ENCODE measurements at regions not wholly inside any gene's neighbourhood (a gene's known extent, or its start where the extent isn't known, plus 50 kb on each side); places are given as distances from the start of the nearest gene placed in this dataset.

GRCh38 chrX:6917666-6918065, 229.8 kb upstream of the STS start:
- WGBS, 2 donors: 71 to 87% methylated on average over 6 of the region's 6 CpGs
- H3K4me3 ChIP-seq (ENCODE audit: low read depth in 1 of 2, low read length in 2 of 2): no peak overlapping the region
- H3K4me1 ChIP-seq (ENCODE audit: control insufficient read depth in 2 of 2, insufficient read depth in 2 of 2, low read length in 1 of 2): no peaks in the 10 kb centered on the region
- H3K27ac ChIP-seq (ENCODE audit: low read depth in 2 of 2, low read length in 1 of 2): no peak overlapping the region
- no peaks in the 10 kb centered on the region for H3K36me3 ChIP-seq (ENCODE audit: control insufficient read depth in 2 of 2, insufficient read depth in 2 of 2, low read length in 1 of 2)
- H3K27me3 ChIP-seq (ENCODE audit: control insufficient read depth in 1 of 2, insufficient read depth in 2 of 2, low read length in 2 of 2): no peaks in the 10 kb centered on the region
- no peaks in the 10 kb centered on the region for H3K9me3 ChIP-seq (ENCODE audit: control insufficient read depth in 2 of 2, insufficient read depth in 1 of 2, low read depth in 1 of 2, low read length in 1 of 2)

- Histone ChIP-seq H3K4me1 (ENCODE audit: control insufficient read depth in 2 of 2, insufficient read depth in 2 of 2, low read length in 1 of 2) (no peaks in the 10 kb centered on the region), H3K4me3 (ENCODE audit: low read depth in 1 of 2, low read length in 2 of 2) (no peak overlapping the region), H3K27ac (ENCODE audit: low read depth in 2 of 2, low read length in 1 of 2) (no peak overlapping the region), H3K27me3 (ENCODE audit: control insufficient read depth in 1 of 2, insufficient read depth in 2 of 2, low read length in 2 of 2) (no peaks in the 10 kb centered on the region), H3K9me3 (ENCODE audit: control insufficient read depth in 2 of 2, insufficient read depth in 1 of 2, low read depth in 1 of 2, low read length in 1 of 2) (no peaks in the 10 kb centered on the region), H3K36me3 (ENCODE audit: control insufficient read depth in 2 of 2, insufficient read depth in 2 of 2, low read length in 1 of 2) (no peaks in the 10 kb centered on the region)
These were observed 237.3 kb upstream of the STS start for GRCh38 chrX:6910218-6910617.

- H3K4me3 ChIP-seq (ENCODE audit: low read depth in 1 of 2, low read length in 2 of 2): no peak overlapping the region
- no peaks in the 10 kb centered on the region for H3K27me3 ChIP-seq (ENCODE audit: control insufficient read depth in 1 of 2, insufficient read depth in 2 of 2, low read length in 2 of 2)
- no peaks in the 10 kb centered on the region for H3K4me1 ChIP-seq (ENCODE audit: control insufficient read depth in 2 of 2, insufficient read depth in 2 of 2, low read length in 1 of 2)
- no peaks in the 10 kb centered on the region for H3K36me3 ChIP-seq (ENCODE audit: control insufficient read depth in 2 of 2, insufficient read depth in 2 of 2, low read length in 1 of 2)
- H3K27ac ChIP-seq (ENCODE audit: low read depth in 2 of 2, low read length in 1 of 2): no peak overlapping the region
- WGBS, 2 donors: 76 to 82% methylated on average over 3 of the region's 3 CpGs
- no peaks in the 10 kb centered on the region for H3K9me3 ChIP-seq (ENCODE audit: control insufficient read depth in 2 of 2, insufficient read depth in 1 of 2, low read depth in 1 of 2, low read length in 1 of 2)
These were observed 238.1 kb upstream of the STS start for GRCh38 chrX:6909396-6909795.

GRCh38 chrX:6906608-6907007, 240.9 kb upstream of the STS start:
- WGBS, 2 donors: 23 to 58% methylated on average over 1 of the region's 1 CpG

GRCh38 chrX:6904156-6904555, 243.4 kb upstream of the STS start:
- H3K9me3 ChIP-seq (ENCODE audit: control insufficient read depth in 2 of 2, insufficient read depth in 1 of 2, low read depth in 1 of 2, low read length in 1 of 2): no peaks in the 10 kb centered on the region
- H3K36me3 ChIP-seq (ENCODE audit: control insufficient read depth in 2 of 2, insufficient read depth in 2 of 2, low read length in 1 of 2): no peaks in the 10 kb centered on the region
- H3K27me3 ChIP-seq (ENCODE audit: control insufficient read depth in 1 of 2, insufficient read depth in 2 of 2, low read length in 2 of 2): no peaks in the 10 kb centered on the region
- 76 to 78% methylated on average over 5 of the region's 5 CpGs for WGBS, 2 donors
- H3K4me3 ChIP-seq (ENCODE audit: low read depth in 1 of 2, low read length in 2 of 2): no peak overlapping the region
- no peak overlapping the region for H3K27ac ChIP-seq (ENCODE audit: low read depth in 2 of 2, low read length in 1 of 2)
- no peaks in the 10 kb centered on the region for H3K4me1 ChIP-seq (ENCODE audit: control insufficient read depth in 2 of 2, insufficient read depth in 2 of 2, low read length in 1 of 2)

More at GRCh38 chrX:6906608-6907007, 240.9 kb upstream of the STS start:
- Histone ChIP-seq H3K4me3 (ENCODE audit: low read depth in 1 of 2, low read length in 2 of 2) (no peak overlapping the region), H3K36me3 (ENCODE audit: control insufficient read depth in 2 of 2, insufficient read depth in 2 of 2, low read length in 1 of 2) (no peaks in the 10 kb centered on the region), H3K27me3 (ENCODE audit: control insufficient read depth in 1 of 2, insufficient read depth in 2 of 2, low read length in 2 of 2) (no peaks in the 10 kb centered on the region), H3K9me3 (ENCODE audit: control insufficient read depth in 2 of 2, insufficient read depth in 1 of 2, low read depth in 1 of 2, low read length in 1 of 2) (no peaks in the 10 kb centered on the region), H3K4me1 (ENCODE audit: control insufficient read depth in 2 of 2, insufficient read depth in 2 of 2, low read length in 1 of 2) (no peaks in the 10 kb centered on the region), H3K27ac (ENCODE audit: low read depth in 2 of 2, low read length in 1 of 2) (no peak overlapping the region)

- H3K4me3 ChIP-seq (ENCODE audit: low read depth in 1 of 2, low read length in 2 of 2): no peak overlapping the region
- no peak overlapping the region for H3K27ac ChIP-seq (ENCODE audit: low read depth in 2 of 2, low read length in 1 of 2)
- WGBS, 2 donors: 45 to 51% methylated on average over 3 of the region's 3 CpGs
- no peaks in the 10 kb centered on the region for H3K36me3 ChIP-seq (ENCODE audit: control insufficient read depth in 2 of 2, insufficient read depth in 2 of 2, low read length in 1 of 2)
- no peaks in the 10 kb centered on the region for H3K4me1 ChIP-seq (ENCODE audit: control insufficient read depth in 2 of 2, insufficient read depth in 2 of 2, low read length in 1 of 2)
- no peaks in the 10 kb centered on the region for H3K9me3 ChIP-seq (ENCODE audit: control insufficient read depth in 2 of 2, insufficient read depth in 1 of 2, low read depth in 1 of 2, low read length in 1 of 2)
- no peaks in the 10 kb centered on the region for H3K27me3 ChIP-seq (ENCODE audit: control insufficient read depth in 1 of 2, insufficient read depth in 2 of 2, low read length in 2 of 2)
These were observed 249.1 kb upstream of the STS start for GRCh38 chrX:6898371-6898770.

GRCh38 chrX:6891404-6891803, 256.1 kb upstream of the STS start:
- WGBS, 2 donors: 64 to 72% methylated on average over 1 of the region's 1 CpG
- no peaks in the 10 kb centered on the region for H3K9me3 ChIP-seq (ENCODE audit: control insufficient read depth in 2 of 2, insufficient read depth in 1 of 2, low read depth in 1 of 2, low read length in 1 of 2)
- no peak overlapping the region for H3K4me3 ChIP-seq (ENCODE audit: low read depth in 1 of 2, low read length in 2 of 2)
- H3K4me1 ChIP-seq (ENCODE audit: control insufficient read depth in 2 of 2, insufficient read depth in 2 of 2, low read length in 1 of 2): no peaks in the 10 kb centered on the region
- H3K27ac ChIP-seq (ENCODE audit: low read depth in 2 of 2, low read length in 1 of 2): no peak overlapping the region
- H3K36me3 ChIP-seq (ENCODE audit: control insufficient read depth in 2 of 2, insufficient read depth in 2 of 2, low read length in 1 of 2): no peaks in the 10 kb centered on the region
- H3K27me3 ChIP-seq (ENCODE audit: control insufficient read depth in 1 of 2, insufficient read depth in 2 of 2, low read length in 2 of 2): no peaks in the 10 kb centered on the region

GRCh38 chrX:6890544-6891261, 256.8 kb upstream of the STS start:
- Histone ChIP-seq H3K27me3 (ENCODE audit: control insufficient read depth in 1 of 2, insufficient read depth in 2 of 2, low read length in 2 of 2) (no peaks in the 10 kb centered on the region), H3K9me3 (ENCODE audit: control insufficient read depth in 2 of 2, insufficient read depth in 1 of 2, low read depth in 1 of 2, low read length in 1 of 2) (no peaks in the 10 kb centered on the region), H3K36me3 (ENCODE audit: control insufficient read depth in 2 of 2, insufficient read depth in 2 of 2, low read length in 1 of 2) (no peaks in the 10 kb centered on the region), H3K27ac (ENCODE audit: low read depth in 2 of 2, low read length in 1 of 2) (no peak overlapping the region), H3K4me3 (ENCODE audit: low read depth in 1 of 2, low read length in 2 of 2) (no peak overlapping the region), H3K4me1 (ENCODE audit: control insufficient read depth in 2 of 2, insufficient read depth in 2 of 2, low read length in 1 of 2) (no peaks in the 10 kb centered on the region)
- 46 to 63% methylated on average over 3 of the region's 3 CpGs for WGBS, 2 donors

GRCh38 chrX:6885909-6886308, 261.6 kb upstream of the STS start:
- H3K27ac ChIP-seq (ENCODE audit: low read depth in 2 of 2, low read length in 1 of 2): no peak overlapping the region
- H3K9me3 ChIP-seq (ENCODE audit: control insufficient read depth in 2 of 2, insufficient read depth in 1 of 2, low read depth in 1 of 2, low read length in 1 of 2): no peaks in the 10 kb centered on the region
- H3K36me3 ChIP-seq (ENCODE audit: control insufficient read depth in 2 of 2, insufficient read depth in 2 of 2, low read length in 1 of 2): no peaks in the 10 kb centered on the region
- H3K4me1 ChIP-seq (ENCODE audit: control insufficient read depth in 2 of 2, insufficient read depth in 2 of 2, low read length in 1 of 2): no peaks in the 10 kb centered on the region
- no peak overlapping the region for H3K4me3 ChIP-seq (ENCODE audit: low read depth in 1 of 2, low read length in 2 of 2)
- WGBS, 2 donors: 83 to 88% methylated on average over 2 of the region's 2 CpGs
- H3K27me3 ChIP-seq (ENCODE audit: control insufficient read depth in 1 of 2, insufficient read depth in 2 of 2, low read length in 2 of 2): no peaks in the 10 kb centered on the region

GRCh38 chrX:6885396-6885795, 262.1 kb upstream of the STS start:
- Histone ChIP-seq H3K9me3 (ENCODE audit: control insufficient read depth in 2 of 2, insufficient read depth in 1 of 2, low read depth in 1 of 2, low read length in 1 of 2) (no peaks in the 10 kb centered on the region), H3K27me3 (ENCODE audit: control insufficient read depth in 1 of 2, insufficient read depth in 2 of 2, low read length in 2 of 2) (no peaks in the 10 kb centered on the region), H3K4me3 (ENCODE audit: low read depth in 1 of 2, low read length in 2 of 2) (no peak overlapping the region), H3K36me3 (ENCODE audit: control insufficient read depth in 2 of 2, insufficient read depth in 2 of 2, low read length in 1 of 2) (no peaks in the 10 kb centered on the region), H3K4me1 (ENCODE audit: control insufficient read depth in 2 of 2, insufficient read depth in 2 of 2, low read length in 1 of 2) (no peaks in the 10 kb centered on the region), H3K27ac (ENCODE audit: low read depth in 2 of 2, low read length in 1 of 2) (no peak overlapping the region)
- WGBS, 2 donors: 59 to 83% methylated on average over 2 of the region's 2 CpGs
